Stimulated activated naive CD8-positive, alpha-beta T cell treated with anti-CD3 and anti-CD28 coated beads, Interleukin-15, Interleukin-2, amounts not matched to agents 100 U/mL and 50 U/mL, for 24 hours (primary cell): ENCODE measurements at regions not wholly inside any gene's neighbourhood (a gene's known extent, or its start where the extent isn't known, plus 50 kb on each side); places are given as distances from the start of the nearest gene placed in this dataset.
"Not testable (repeated sequence)": the region's sequence is repeated elsewhere in the genome, so short reads cannot be mapped to it uniquely, and the experiment has no call there.

Experiments used
- ATAC-seq: fragments of 150-1000 bp; cut with Tn5 transposase; one replicate; pipeline ENCODE4 v1.10.0; 2021
- DNase-seq: peaks from one replicate; pipeline ENCODE4 v3.0.0; 2021

- ATAC-seq (no peak), DNase-seq (no peak)
Observed at GRCh38 chr7:55261386-55261770, 103.8 kb upstream of the LANCL2 start.

- not testable (repeated sequence) for DNase-seq, ATAC-seq
Observed at GRCh38 chr7:55265328-55265727, 99.8 kb upstream of the LANCL2 start.

GRCh38 chr7:55265836-55266642 is 99.1 kb upstream of the LANCL2 start:
- DNase-seq (no peak), ATAC-seq (no peak)

GRCh38 chr7:55271069-55271626 is 94.0 kb upstream of the LANCL2 start:
- ATAC-seq (no peak), DNase-seq (no peak)

GRCh38 chr7:55271661-55272060 is 93.5 kb upstream of the LANCL2 start:
- ATAC-seq (no peak), DNase-seq (no peak)

- ATAC-seq: no peak
- no peak for DNase-seq
Observed at GRCh38 chr7:55272328-55272727, 92.8 kb upstream of the LANCL2 start.

GRCh38 chr7:55273186-55273980 is 91.8 kb upstream of the LANCL2 start:
- no peak for ATAC-seq
- no peak for DNase-seq

- DNase-seq (no peak), ATAC-seq (no peak)
Observed at GRCh38 chr7:55274156-55274555, 91.0 kb upstream of the LANCL2 start.

GRCh38 chr7:55275291-55276200 is 89.6 kb upstream of the LANCL2 start:
- DNase-seq (no peak), ATAC-seq (no peak)

- DNase-seq: no peak
- no peak for ATAC-seq
Observed at GRCh38 chr7:55276572-55277295, 88.4 kb upstream of the LANCL2 start.

GRCh38 chr7:55277916-55278315 is 87.2 kb upstream of the LANCL2 start:
- ATAC-seq (no peak), DNase-seq (no peak)

- no peak for DNase-seq
- ATAC-seq: no peak
Observed at GRCh38 chr7:55278321-55278720, 86.8 kb upstream of the LANCL2 start.

GRCh38 chr7:55279080-55279845 is 85.9 kb upstream of the LANCL2 start:
- ATAC-seq (peak; percentile 15), DNase-seq (no peak)

- ATAC-seq: peak; percentile 74
- peak; percentile 69 for DNase-seq
Observed at GRCh38 chr7:55280031-55280454, 85.1 kb upstream of the LANCL2 start.

- no peak for DNase-seq
- no peak for ATAC-seq
Observed at GRCh38 chr7:55285665-55286064, 79.5 kb upstream of the LANCL2 start.

GRCh38 chr7:55286666-55287065 is 78.5 kb upstream of the LANCL2 start:
- ATAC-seq: no peak
- DNase-seq: no peak

- no peak for DNase-seq
- ATAC-seq: no peak
Observed at GRCh38 chr7:55288070-55288824, 76.9 kb upstream of the LANCL2 start.

- DNase-seq (no peak), ATAC-seq (no peak)
Observed at GRCh38 chr7:55296070-55296469, 69.1 kb upstream of the LANCL2 start.

- DNase-seq (no peak), ATAC-seq (no peak)
Observed at GRCh38 chr7:55299273-55299967, 65.7 kb upstream of the LANCL2 start.
